Osteocyte (in vitro differentiated cells): ENCODE measurements at regions not wholly inside any gene's neighbourhood (a gene's known extent, or its start where the extent isn't known, plus 50 kb on each side); places are given as distances from the start of the nearest gene placed in this dataset.

Experiments used
- DNase-seq: peaks from one replicate; pipeline ENCODE4 v3.0.0; 2021; ENCODE audit warnings: mixed read lengths; ENCODE audit not compliant: unreplicated experiment; ENCODE audit errors: extremely low spot score
- H3K27ac Mint-ChIP-seq: one replicate; pipeline ENCODE4 v1.8.0; 2021; ENCODE audit warnings: mild to moderate bottlenecking, mixed read lengths; ENCODE audit not compliant: unreplicated experiment
- H3K27me3 Mint-ChIP-seq: one replicate; pipeline ENCODE4 v1.8.0; 2021; ENCODE audit warnings: mixed read lengths; ENCODE audit not compliant: unreplicated experiment
- H3K36me3 Mint-ChIP-seq: one replicate; pipeline ENCODE4 v1.8.0; 2021; ENCODE audit warnings: mixed read lengths; ENCODE audit not compliant: unreplicated experiment
- H3K4me1 Mint-ChIP-seq: one replicate; pipeline ENCODE4 v1.8.0; 2021; ENCODE audit warnings: mixed read lengths; ENCODE audit not compliant: unreplicated experiment
- H3K4me3 Mint-ChIP-seq: one replicate; pipeline ENCODE4 v1.8.0; 2021; ENCODE audit warnings: mild to moderate bottlenecking, moderate library complexity, mixed read lengths; ENCODE audit not compliant: unreplicated experiment
- H3K9me3 Mint-ChIP-seq: one replicate; pipeline ENCODE4 v1.8.0; 2021; ENCODE audit warnings: mixed read lengths; ENCODE audit not compliant: unreplicated experiment
- CTCF ChIP-seq: fragments of 200-600 bp; sonication (generic); IDR thresholded peaks from 2 replicates; pipeline ENCODE4 v1.5.0; 2021; ENCODE audit warnings: antibody characterized with exemption, mild to moderate bottlenecking, moderate library complexity

- H3K9me3 Mint-ChIP-seq, result peaks cover 7% of the 10 kb centered on the region
- no peaks in the 10 kb centered on the region for H3K36me3 Mint-ChIP-seq
- TF ChIP-seq CTCF, result no peak
- H3K4me3 Mint-ChIP-seq, result no peak overlapping the region
- DNase-seq, result no peak
- no peaks in the 10 kb centered on the region for H3K4me1 Mint-ChIP-seq
- H3K27me3 Mint-ChIP-seq, result no peaks in the 10 kb centered on the region
- H3K27ac Mint-ChIP-seq, result no peak overlapping the region
These were observed 372.6 kb downstream of the TFAP2A start for GRCh38 chr6:10042280-10042679.

- no peaks in the 10 kb centered on the region for H3K9me3 Mint-ChIP-seq
- peaks cover 9% of the 10 kb centered on the region for H3K4me1 Mint-ChIP-seq
- H3K36me3 Mint-ChIP-seq, result no peaks in the 10 kb centered on the region
- H3K27ac Mint-ChIP-seq, result no peak overlapping the region
- no peak for DNase-seq
- no peak overlapping the region for H3K4me3 Mint-ChIP-seq
- TF ChIP-seq CTCF, result no peak
- H3K27me3 Mint-ChIP-seq, result no peaks in the 10 kb centered on the region
These were observed 381.5 kb downstream of the TFAP2A start for GRCh38 chr6:10033223-10033829.

- Mint-ChIP-seq H3K27me3 (no peaks in the 10 kb centered on the region), H3K36me3 (no peaks in the 10 kb centered on the region), H3K4me1 (peaks cover 11% of the 10 kb centered on the region), H3K9me3 (no peaks in the 10 kb centered on the region), H3K4me3 (no peak overlapping the region), H3K27ac (no peak overlapping the region)
- DNase-seq, result no peak
- TF ChIP-seq CTCF, result no peak
These were observed 383.3 kb downstream of the TFAP2A start for GRCh38 chr6:10031617-10032016.

GRCh38 chr6:10030942-10031537, 383.8 kb downstream of the TFAP2A start:
- H3K36me3 Mint-ChIP-seq, result no peaks in the 10 kb centered on the region
- no peaks in the 10 kb centered on the region for H3K27me3 Mint-ChIP-seq
- H3K9me3 Mint-ChIP-seq, result no peaks in the 10 kb centered on the region
- peak; percentile 61 for TF ChIP-seq CTCF
- no peak overlapping the region for H3K4me3 Mint-ChIP-seq
- no peak overlapping the region for H3K27ac Mint-ChIP-seq
- peaks cover 11% of the 10 kb centered on the region for H3K4me1 Mint-ChIP-seq
- DNase-seq, result no peak

GRCh38 chr6:10028222-10028621, 386.7 kb downstream of the TFAP2A start:
- DNase-seq, result no peak
- no peaks in the 10 kb centered on the region for H3K9me3 Mint-ChIP-seq
- TF ChIP-seq CTCF, result no peak
- H3K4me1 Mint-ChIP-seq, result peaks cover 6% of the 10 kb centered on the region
- no peak overlapping the region for H3K27ac Mint-ChIP-seq
- no peaks in the 10 kb centered on the region for H3K27me3 Mint-ChIP-seq
- no peaks in the 10 kb centered on the region for H3K36me3 Mint-ChIP-seq
- no peak overlapping the region for H3K4me3 Mint-ChIP-seq
